K562 (cell line): ENCODE measurements at regions not wholly inside any gene's neighbourhood (a gene's known extent, or its start where the extent isn't known, plus 50 kb on each side); places are given as distances from the start of the nearest gene placed in this dataset.

ENCODE experiments used
- ATAC-seq: fragments of 200-7000 bp; cut with Tn5 transposase; 3 replicates; pipeline ENCODE4 v1.9.1; 2020; ENCODE audit warnings: moderate library complexity
- BruUV-seq: library from RNA; stranded (reverse); fragments of 400-500 nt; replicated peaks from 2 replicates; lab custom pipeline; 2021; lab: Mats Ljungman, UMichigan
- CTCF ChIA-PET: fragments of 300-600 bp; formaldehyde crosslinking; extraction: SDS; loops from one replicate; lab custom pipeline; 2021; ENCODE audit warnings: low intra/inter-chr PET ratio; lab: Yijun Ruan, JAX
- POLR2A ChIA-PET: fragments of 300-600, 350-650 bp; sonication (Branson Sonifier 250); formaldehyde crosslinking; extraction: SDS; loops from one replicate; lab custom pipeline; 2021; ENCODE audit warnings: antibody characterized with exemption, inconsistent platforms; lab: Yijun Ruan, JAX
- DNase-seq, 4 experiments: peaks; one replicate each; pipeline versions ENCODE4 v3.0.0 to v3.0.0-alpha.2; 2011 to 2018; ENCODE audit warnings: low spot score in 3 of 4, mixed read lengths in 3 of 4; ENCODE audit errors: extremely low read depth in 1 of 4
- FAIRE-seq: peaks from 2 replicates; lab custom pipeline; 2011; peaks lifted over from hg19 to GRCh38; lab: Jason Lieb, UNC
- H2AFZ ChIP-seq: 2 replicates; pipeline ENCODE4 v1.6.0; 2011; ENCODE audit warnings: low read depth, low read length, control low read depth, inconsistent platforms
- H3K27ac ChIP-seq: fragments of 200-600 bp; 3 replicates; pipeline ENCODE4 v1.8.0; 2011; ENCODE audit warnings: low read depth, mild to moderate bottlenecking, control low read depth, inconsistent platforms, low read length, moderate library complexity, mixed read lengths; ENCODE audit errors: extremely low read depth
- H3K27me3 ChIP-seq, 2 experiments: fragments of 300-600 bp in 1 of 2; 2 replicates in 1 of 2; 3 replicates in 1 of 2; pipeline versions ENCODE4 v1.6.0 to v1.8.0; 2011; ENCODE audit warnings: inconsistent platforms in 2 of 2, low read length in 2 of 2, mild to moderate bottlenecking in 1 of 2, mixed read lengths in 1 of 2, moderate library complexity in 1 of 2; ENCODE audit not compliant: control insufficient read depth in 2 of 2, insufficient read depth in 2 of 2
- H3K36me3 ChIP-seq: fragments of 300-600 bp; 3 replicates; pipeline ENCODE4 v1.8.0; 2011; ENCODE audit warnings: mild to moderate bottlenecking, low read length, inconsistent platforms; ENCODE audit not compliant: control insufficient read depth, insufficient read depth
- H3K4me1 ChIP-seq, 2 experiments: fragments of 200-600 bp in 1 of 2; replicated peaks in 1 of 2; 2 replicates in 1 of 2; 3 replicates in 1 of 2; pipeline versions ENCODE4 v1.5.1 to v1.8.0; 2011; ENCODE audit warnings: inconsistent platforms in 2 of 2, low read length in 2 of 2, mild to moderate bottlenecking in 1 of 2, mixed read lengths in 1 of 2, moderate library complexity in 1 of 2; ENCODE audit not compliant: control insufficient read depth in 2 of 2, insufficient read depth in 2 of 2
- H3K4me2 ChIP-seq: 2 replicates; pipeline ENCODE4 v1.6.1; 2011; ENCODE audit warnings: low read length, control low read depth, inconsistent platforms, mixed read lengths; ENCODE audit not compliant: insufficient read depth
- H3K4me3 ChIP-seq: fragments of 200-600 bp; sonication (generic), shearing (Covaris generic); 2 replicates; pipeline ENCODE4 v1.5.1; 2016; ENCODE audit warnings: control low read depth, inconsistent platforms
- H3K79me2 ChIP-seq: fragments of 200-600 bp; 3 replicates; pipeline ENCODE4 v1.8.0; 2011; ENCODE audit warnings: low read length, inconsistent platforms; ENCODE audit not compliant: control insufficient read depth, insufficient read depth
- H3K9ac ChIP-seq, 2 experiments: 2 replicates each; pipeline versions ENCODE4 v1.6.0 to v1.6.1; 2011; ENCODE audit warnings: low read depth in 2 of 2, low read length in 2 of 2, control low read depth in 1 of 2, inconsistent platforms in 1 of 2, mild to moderate bottlenecking in 1 of 2, mixed read lengths in 1 of 2; ENCODE audit not compliant: insufficient read depth in 1 of 2
- H3K9me1 ChIP-seq: one replicate; pipeline ENCODE4 v1.6.0; 2011; ENCODE audit warnings: inconsistent platforms, mild to moderate bottlenecking, low read length, moderate library complexity; ENCODE audit not compliant: control insufficient read depth, insufficient read depth
- H3K9me3 ChIP-seq: replicated peaks from 2 replicates; pipeline ENCODE4 v1.5.1; 2011; ENCODE audit warnings: low read depth, low read length, inconsistent platforms; ENCODE audit not compliant: control insufficient read depth, insufficient read depth
- H4K20me1 ChIP-seq: replicated peaks from 2 replicates; pipeline ENCODE4 v1.6.1; 2011; ENCODE audit warnings: low read length, inconsistent platforms, mixed read lengths; ENCODE audit not compliant: control insufficient read depth, insufficient read depth
- ZNF311 ChIP-seq: fragments of 250-450 bp; sonication (Bioruptor Pico); IDR thresholded peaks from 2 replicates; pipeline ENCODE4 v1.4.0; 2020; ENCODE audit warnings: mild to moderate bottlenecking, moderate library complexity
- WGBS: fragments of 100-300 bp; shearing (Covaris generic); methylation state at CpG from one replicate; pipeline ENCODE4 v1.1.6; 2016; ENCODE audit warnings: low coverage, mixed read lengths; ENCODE audit not compliant: insufficient coverage; ENCODE audit errors: missing lambda C conversion rate; 5-methylcytosine and 5-hydroxymethylcytosine counted together
- in situ Hi-C: fragments of 300-500 bp; cut with MboI; formaldehyde crosslinking; loops from 4 replicates; pipeline ENCODE4 v1.15.0; 2018; ENCODE audit warnings: inconsistent platforms, mixed read lengths
- intact Hi-C: fragments of 100-400 bp; cut with micrococcal nuclease; formaldehyde crosslinking; loops from 2 replicates; pipeline ENCODE4 v1.14.2; 2022
- TF ChIP-seq, protein P1 (sequence below), 2 experiments: IDR thresholded peaks in 1 of 2; conservative IDR thresholded peaks in 1 of 2; 2 replicates each; pipeline ENCODE4 v1.6.1; 2016; ENCODE audit warnings: low read depth in 2 of 2, mild to moderate bottlenecking in 1 of 2, missing compliant biosample characterization in 1 of 2, missing genetic modification characterization in 1 of 2, moderate library complexity in 1 of 2
- TF ChIP-seq, protein P2 (sequence below): fragments of 250-450 bp; sonication (Bioruptor Pico); IDR thresholded peaks from 2 replicates; pipeline ENCODE4 v1.5.0; 2021; ENCODE audit warnings: mild to moderate bottlenecking, borderline replicate concordance

DNA sequence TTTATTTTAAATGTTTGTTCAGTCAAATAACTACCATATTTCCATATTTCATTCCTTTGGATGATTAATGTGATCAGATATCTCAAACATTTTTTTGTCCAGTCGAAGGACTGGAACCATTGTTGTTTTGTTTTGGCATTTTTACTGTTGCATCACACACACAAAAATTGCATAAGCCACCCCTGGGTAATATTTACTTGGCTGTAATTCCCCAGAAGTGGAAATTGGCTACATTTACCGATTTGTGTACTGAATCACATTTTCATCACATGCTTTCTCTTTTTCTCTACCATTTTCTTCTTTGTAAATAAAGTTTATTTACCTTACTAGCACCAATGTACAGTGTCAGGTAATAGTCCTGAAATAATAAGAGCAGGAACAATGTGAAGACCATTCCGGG, 1729.7 kb upstream of the WWC1 start (continued):
- TF ChIP-seq, protein P1, sequence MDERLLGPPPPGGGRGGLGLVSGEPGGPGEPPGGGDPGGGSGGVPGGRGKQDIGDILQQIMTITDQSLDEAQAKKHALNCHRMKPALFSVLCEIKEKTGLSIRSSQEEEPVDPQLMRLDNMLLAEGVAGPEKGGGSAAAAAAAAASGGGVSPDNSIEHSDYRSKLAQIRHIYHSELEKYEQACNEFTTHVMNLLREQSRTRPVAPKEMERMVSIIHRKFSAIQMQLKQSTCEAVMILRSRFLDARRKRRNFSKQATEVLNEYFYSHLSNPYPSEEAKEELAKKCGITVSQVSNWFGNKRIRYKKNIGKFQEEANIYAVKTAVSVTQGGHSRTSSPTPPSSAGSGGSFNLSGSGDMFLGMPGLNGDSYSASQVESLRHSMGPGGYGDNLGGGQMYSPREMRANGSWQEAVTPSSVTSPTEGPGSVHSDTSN (CRISPR knock-in tag; IDR thresholded peaks at IDR 0.05; ENCODE audit: low read depth) = no peak
- TF ChIP-seq, protein P1 (tag; conservative IDR thresholded peaks at IDR 0.05; ENCODE audit: low read depth) = no peak
- TF ChIP-seq ZNF311 = no peak

DNA sequence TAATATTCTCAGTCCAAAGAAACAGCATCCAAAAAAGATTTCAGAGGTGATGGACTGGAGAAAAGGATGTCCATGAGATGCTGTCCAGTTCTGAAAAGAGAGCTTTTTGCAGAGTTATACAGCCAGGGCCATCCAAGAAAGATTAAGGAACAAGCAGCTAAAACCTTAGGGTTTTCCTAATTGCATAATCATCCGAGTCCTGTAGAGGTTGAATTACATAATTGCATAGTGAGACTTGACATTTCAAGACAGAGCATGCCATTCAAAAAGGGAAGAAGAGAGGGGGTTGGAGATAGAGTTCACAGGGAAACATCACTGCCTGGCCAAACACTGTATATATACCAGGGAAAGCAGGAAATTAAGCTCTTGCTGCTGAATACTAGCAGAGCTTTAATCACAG, 1729.2 kb upstream of the WWC1 start:
- intact Hi-C loops (no loop called here), in situ Hi-C loops (no loop called here)
- WGBS = 0% methylated on average over 1 of the region's 1 CpG
- no peaks in the 10 kb centered on the region for H3K27me3 ChIP-seq
- no peak overlapping the region for H3K9ac ChIP-seq
- H4K20me1 ChIP-seq = no peaks in the 10 kb centered on the region
- H3K27ac ChIP-seq = no peak overlapping the region
- H2AFZ ChIP-seq = no peak overlapping the region
- TF ChIP-seq, protein P2, sequence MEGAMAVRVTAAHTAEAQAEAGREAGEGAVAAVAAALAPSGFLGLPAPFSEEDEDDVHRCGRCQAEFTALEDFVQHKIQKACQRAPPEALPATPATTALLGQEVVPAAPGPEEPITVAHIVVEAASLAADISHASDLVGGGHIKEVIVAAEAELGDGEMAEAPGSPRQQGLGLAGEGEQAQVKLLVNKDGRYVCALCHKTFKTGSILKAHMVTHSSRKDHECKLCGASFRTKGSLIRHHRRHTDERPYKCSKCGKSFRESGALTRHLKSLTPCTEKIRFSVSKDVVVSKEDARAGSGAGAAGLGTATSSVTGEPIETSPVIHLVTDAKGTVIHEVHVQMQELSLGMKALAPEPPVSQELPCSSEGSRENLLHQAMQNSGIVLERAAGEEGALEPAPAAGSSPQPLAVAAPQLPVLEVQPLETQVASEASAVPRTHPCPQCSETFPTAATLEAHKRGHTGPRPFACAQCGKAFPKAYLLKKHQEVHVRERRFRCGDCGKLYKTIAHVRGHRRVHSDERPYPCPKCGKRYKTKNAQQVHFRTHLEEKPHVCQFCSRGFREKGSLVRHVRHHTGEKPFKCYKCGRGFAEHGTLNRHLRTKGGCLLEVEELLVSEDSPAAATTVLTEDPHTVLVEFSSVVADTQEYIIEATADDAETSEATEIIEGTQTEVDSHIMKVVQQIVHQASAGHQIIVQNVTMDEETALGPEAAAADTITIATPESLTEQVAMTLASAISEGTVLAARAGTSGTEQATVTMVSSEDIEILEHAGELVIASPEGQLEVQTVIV (CRISPR knock-in tag) = no peak
- H3K9me3 ChIP-seq = no peaks in the 10 kb centered on the region
- H3K4me2 ChIP-seq = no peak overlapping the region
- H3K9me1 ChIP-seq = no peaks in the 10 kb centered on the region
- ATAC-seq (no peak), DNase-seq (no peak), FAIRE-seq (no peak)
- no peak overlapping the region for H3K4me3 ChIP-seq
- POLR2A ChIA-PET = no interaction called here
- CTCF ChIA-PET = no interaction called here
- no peaks in the 10 kb centered on the region for H3K36me3 ChIP-seq
- no peaks in the 10 kb centered on the region for H3K4me1 ChIP-seq
- BruUV-seq = no TSS peak
- no peaks in the 10 kb centered on the region for H3K79me2 ChIP-seq
